Lower leg skin (tissue), 4 donors: ENCODE measurements at regions not wholly inside any gene's neighbourhood (a gene's known extent, or its start where the extent isn't known, plus 50 kb on each side); places are given as distances from the start of the nearest gene placed in this dataset.

ENCODE experiments used
- DNase-seq, 2 donors: peaks; one replicate each; pipeline ENCODE4 v3.0.0-alpha.2; 2019; ENCODE audit warnings: low spot score in 2 of 2
- H3K4me3 ChIP-seq: fragments of 200-600 bp; sonication (generic); 2 replicates; pipeline ENCODE4 v1.5.1; 2017; ENCODE audit warnings: mild to moderate bottlenecking, low read depth; ENCODE audit not compliant: poor library complexity, severe bottlenecking
- POLR2A ChIP-seq, 2 donors: fragments of 450-650 bp; IDR thresholded peaks; one replicate each; pipeline ENCODE4 v1.6.1; 2016 to 2017; ENCODE audit warnings: antibody characterized with exemption in 2 of 2, mild to moderate bottlenecking in 1 of 2, moderate library complexity in 1 of 2
- WGBS, 2 donors: methylation state at CpG; one replicate each; pipeline ENCODE4 v1.1.5; 2018; 5-methylcytosine and 5-hydroxymethylcytosine counted together
- intact Hi-C: fragments of 100-400 bp; cut with DNase I; formaldehyde crosslinking; loops from one replicate; pipeline ENCODE4 v1.15.0; 2023; ENCODE audit warnings: low total_unique reads
- TF ChIP-seq, protein P1 (sequence below), 3 donors: fragments of 450-650 bp; IDR thresholded peaks; one replicate each; pipeline ENCODE4 v1.5.1; 2016; ENCODE audit warnings: antibody characterized with exemption in 3 of 3, mild to moderate bottlenecking in 3 of 3, moderate library complexity in 2 of 3

DNA sequence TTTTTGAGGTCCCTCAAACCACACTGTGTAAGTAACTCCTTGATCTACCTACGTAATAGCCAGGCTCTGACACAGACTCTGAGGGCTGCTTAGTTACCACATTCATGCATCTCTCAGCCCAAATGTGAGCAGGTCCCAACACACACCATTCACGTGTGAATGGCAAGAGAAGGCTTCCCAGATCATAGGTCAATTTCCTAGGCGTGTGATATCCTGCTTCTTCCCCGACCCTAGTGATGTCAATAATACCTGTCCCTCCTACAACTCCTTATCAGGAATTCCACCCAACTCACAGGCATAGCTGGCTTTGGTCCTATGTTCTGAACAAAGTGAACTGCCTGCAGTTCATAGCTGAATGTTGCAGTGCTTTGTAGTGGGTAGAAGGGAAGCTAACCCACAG lies 334.5 kb downstream of the RFC3 start:
- DNase-seq: no peak
- intact Hi-C loops: no loop called here
- no peak overlapping the region for H3K4me3 ChIP-seq
- 67 to 71% methylated on average over 4 of the region's 4 CpGs for WGBS, 2 donors
- TF ChIP-seq, protein P1, sequence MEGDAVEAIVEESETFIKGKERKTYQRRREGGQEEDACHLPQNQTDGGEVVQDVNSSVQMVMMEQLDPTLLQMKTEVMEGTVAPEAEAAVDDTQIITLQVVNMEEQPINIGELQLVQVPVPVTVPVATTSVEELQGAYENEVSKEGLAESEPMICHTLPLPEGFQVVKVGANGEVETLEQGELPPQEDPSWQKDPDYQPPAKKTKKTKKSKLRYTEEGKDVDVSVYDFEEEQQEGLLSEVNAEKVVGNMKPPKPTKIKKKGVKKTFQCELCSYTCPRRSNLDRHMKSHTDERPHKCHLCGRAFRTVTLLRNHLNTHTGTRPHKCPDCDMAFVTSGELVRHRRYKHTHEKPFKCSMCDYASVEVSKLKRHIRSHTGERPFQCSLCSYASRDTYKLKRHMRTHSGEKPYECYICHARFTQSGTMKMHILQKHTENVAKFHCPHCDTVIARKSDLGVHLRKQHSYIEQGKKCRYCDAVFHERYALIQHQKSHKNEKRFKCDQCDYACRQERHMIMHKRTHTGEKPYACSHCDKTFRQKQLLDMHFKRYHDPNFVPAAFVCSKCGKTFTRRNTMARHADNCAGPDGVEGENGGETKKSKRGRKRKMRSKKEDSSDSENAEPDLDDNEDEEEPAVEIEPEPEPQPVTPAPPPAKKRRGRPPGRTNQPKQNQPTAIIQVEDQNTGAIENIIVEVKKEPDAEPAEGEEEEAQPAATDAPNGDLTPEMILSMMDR (IDR thresholded peaks at IDR 0.05): no peak
- no peak for TF ChIP-seq POLR2A (IDR thresholded peaks at IDR 0.05)

DNA sequence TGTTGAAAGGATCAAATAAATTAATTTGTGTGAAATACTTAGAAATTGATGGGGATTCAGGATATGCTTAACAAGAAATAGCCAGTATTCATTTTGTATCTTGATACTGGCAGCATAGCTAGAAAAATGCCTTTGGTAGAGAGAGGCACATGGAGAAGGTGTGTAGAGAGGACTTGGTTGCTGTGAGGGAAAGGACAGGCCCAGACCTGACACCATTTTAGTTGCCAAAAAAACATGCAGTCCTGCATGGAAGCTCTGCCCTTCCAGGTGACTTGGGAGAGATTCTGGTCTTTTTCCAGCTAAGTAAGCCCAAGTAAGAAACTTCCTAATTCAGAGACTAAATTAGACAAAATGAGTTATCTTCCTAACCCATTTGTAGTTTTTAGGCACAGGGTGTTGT lies 335.0 kb downstream of the RFC3 start:
- no peak for DNase-seq
- intact Hi-C loops: no loop called here
- TF ChIP-seq POLR2A (IDR thresholded peaks at IDR 0.05): no peak
- TF ChIP-seq, protein P1 (IDR thresholded peaks at IDR 0.05): no peak
- no peak overlapping the region for H3K4me3 ChIP-seq

DNA sequence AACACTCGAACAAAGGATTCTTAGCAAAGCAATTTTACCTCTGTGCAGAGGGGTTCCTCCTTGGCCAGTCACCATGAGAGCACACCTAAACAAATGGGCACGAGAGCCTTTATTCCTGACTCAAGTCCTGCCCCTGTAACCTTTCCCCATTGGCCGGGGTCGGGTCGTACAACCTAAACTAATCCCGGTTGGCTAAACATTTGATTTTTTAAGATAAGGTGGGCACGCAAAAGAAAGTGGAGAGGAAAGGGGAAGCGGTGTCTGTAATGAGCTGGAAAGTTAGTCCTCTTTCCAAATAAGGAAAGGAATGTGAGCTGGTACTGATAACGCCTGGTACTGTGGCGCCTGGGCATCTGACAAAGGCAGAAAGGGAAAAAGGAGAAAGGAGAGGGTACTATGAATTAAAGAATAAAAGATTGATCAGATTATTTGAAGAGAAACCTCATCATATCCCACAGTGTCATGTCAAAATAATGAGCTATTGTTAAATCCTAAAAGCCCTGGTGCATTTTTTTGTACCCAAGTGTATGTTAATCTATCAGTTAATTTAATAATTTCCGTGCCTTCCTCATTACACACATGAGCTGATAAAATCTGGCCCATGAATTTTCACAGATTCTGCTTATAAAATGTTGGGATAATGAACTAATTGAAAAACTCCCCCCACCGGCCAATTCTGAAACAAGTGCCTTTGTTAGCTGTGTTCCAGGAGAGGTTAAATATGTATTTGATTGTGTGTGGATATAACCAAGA lies 335.7 kb downstream of the RFC3 start:
- no peak for DNase-seq
- 81 to 86% methylated on average over 12 of the region's 12 CpGs for WGBS, 2 donors
- TF ChIP-seq, protein P1 (IDR thresholded peaks at IDR 0.05): no peak
- no peak for TF ChIP-seq POLR2A (IDR thresholded peaks at IDR 0.05)
- intact Hi-C loops: no loop called here
- no peak overlapping the region for H3K4me3 ChIP-seq

DNA sequence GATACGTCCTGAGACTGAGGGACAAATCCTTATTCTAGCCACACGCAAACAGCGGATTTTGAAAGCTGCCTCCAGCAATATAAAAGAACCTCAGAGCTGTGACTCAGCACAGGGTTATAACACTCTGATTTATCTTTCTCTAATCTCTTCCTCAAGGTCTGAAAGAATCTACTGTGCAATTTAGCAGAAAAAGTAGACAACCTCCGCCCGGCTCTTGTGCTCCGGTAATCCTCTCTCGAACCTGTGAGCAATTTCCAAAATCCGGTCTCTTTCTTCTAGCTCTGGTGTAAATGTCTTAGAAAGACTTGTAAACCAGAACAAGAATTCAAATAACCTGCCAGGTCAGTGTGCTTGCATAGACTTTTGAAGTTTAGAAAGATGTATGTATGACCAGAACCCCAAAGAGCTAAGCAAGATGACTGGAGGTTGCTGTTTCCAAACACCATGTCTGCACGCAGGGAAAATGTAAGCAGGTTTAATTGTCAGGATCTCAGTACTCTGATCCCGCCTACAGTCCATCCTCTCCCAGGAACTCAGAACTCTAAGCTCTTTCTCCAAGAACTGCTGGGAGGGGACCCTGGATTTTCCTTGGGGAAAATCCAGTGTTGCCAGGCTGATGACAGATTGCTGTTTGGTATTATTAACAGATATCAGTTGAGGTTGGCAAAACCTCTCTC lies 338.1 kb downstream of the RFC3 start:
- 36 to 58% methylated on average over 10 of the region's 10 CpGs for WGBS, 2 donors
- no peak for DNase-seq
- intact Hi-C loops: no loop called here
- H3K4me3 ChIP-seq: no peak overlapping the region
- TF ChIP-seq POLR2A (IDR thresholded peaks at IDR 0.05): no peak
- TF ChIP-seq, protein P1 (IDR thresholded peaks at IDR 0.05): no peak

DNA sequence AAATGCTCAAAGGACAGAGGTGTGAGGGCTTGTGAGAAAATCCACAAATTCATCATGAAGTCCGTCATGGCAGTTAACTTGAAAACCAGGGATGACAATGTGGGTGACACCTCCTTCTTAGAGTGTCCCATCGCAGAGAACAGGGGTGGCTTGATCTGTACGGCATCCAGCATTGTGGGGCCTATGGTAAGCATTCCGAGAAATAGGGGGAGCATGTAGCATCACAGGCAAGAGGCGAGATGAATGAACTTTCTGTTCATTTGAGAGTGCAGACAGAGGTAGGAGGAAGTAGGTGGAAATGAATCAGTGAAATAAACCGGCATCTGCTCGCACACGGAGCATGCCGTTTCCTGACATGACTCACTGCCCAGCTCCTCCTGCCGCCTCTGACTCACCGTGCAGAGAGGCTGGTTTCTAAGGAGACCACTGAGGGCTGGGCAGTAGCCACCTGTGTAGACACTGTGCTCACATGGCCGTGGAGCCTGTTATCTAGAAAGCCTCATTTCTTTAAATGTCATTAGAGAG lies 339.0 kb downstream of the RFC3 start:
- WGBS, 2 donors: 28 to 43% methylated on average over 12 of the region's 12 CpGs
- intact Hi-C loops: no loop called here
- DNase-seq: peak; percentile 51 to 87
- no peak for TF ChIP-seq POLR2A (IDR thresholded peaks at IDR 0.05)
- TF ChIP-seq, protein P1 (IDR thresholded peaks at IDR 0.05): no peak
- H3K4me3 ChIP-seq: no peak overlapping the region
